HepG2 (cell line): ENCODE measurements at regions not wholly inside any gene's neighbourhood (a gene's known extent, or its start where the extent isn't known, plus 50 kb on each side); places are given as distances from the start of the nearest gene placed in this dataset.

Experiments
- ATAC-seq: fragments of 200-7000 bp; cut with Tn5 transposase; 3 replicates; pipeline ENCODE4 v1.9.1; 2020; ENCODE audit warnings: mild to moderate bottlenecking, moderate library complexity
- BruUV-seq: library from RNA; stranded (reverse); fragments of 400-500 nt; replicated peaks from 2 replicates; lab custom pipeline; 2021; lab: Mats Ljungman, UMichigan
- CTCF ChIA-PET: fragments of 300-600 bp; formaldehyde crosslinking; extraction: SDS; loops from one replicate; lab custom pipeline; 2021; ENCODE audit warnings: low total read pairs, inconsistent platforms, low intra/inter-chr PET ratio; lab: Yijun Ruan, JAX
- POLR2A ChIA-PET: fragments of 350-600 bp; sonication (Branson Sonifier 250); formaldehyde crosslinking; loops from one replicate; lab custom pipeline; 2020; ENCODE audit warnings: antibody characterized with exemption, inconsistent platforms; lab: Yijun Ruan, JAX
- DNase-seq: peaks from one replicate; pipeline ENCODE4 v3.0.0-alpha.2; 2015; ENCODE audit warnings: low spot score
- FAIRE-seq: peaks from 3 replicates; lab custom pipeline; 2011; peaks lifted over from hg19 to GRCh38; lab: Jason Lieb, UNC
- H2AFZ ChIP-seq: one replicate; pipeline ENCODE4 v1.6.1; 2011; ENCODE audit warnings: low read length, inconsistent platforms
- H3K27ac ChIP-seq: fragments of 300-600 bp; 3 replicates; pipeline ENCODE4 v1.8.0; 2011; ENCODE audit warnings: mixed run types, mild to moderate bottlenecking, mixed read lengths, low read length, inconsistent platforms; ENCODE audit not compliant: insufficient read depth; ENCODE audit errors: extremely low read length
- H3K27me3 ChIP-seq, 2 experiments: fragments of 200-600 bp in 1 of 2; 2 replicates in 1 of 2; 3 replicates in 1 of 2; pipeline versions ENCODE4 v1.6.0 to v1.8.0; 2011; ENCODE audit warnings: low read length in 2 of 2, mild to moderate bottlenecking in 2 of 2, moderate library complexity in 2 of 2, inconsistent platforms in 1 of 2; ENCODE audit not compliant: insufficient read depth in 2 of 2, control insufficient read depth in 1 of 2
- H3K36me3 ChIP-seq, 2 experiments: fragments of 200-600 bp in 1 of 2; replicated peaks in 1 of 2; 2 replicates in 1 of 2; 3 replicates in 1 of 2; pipeline versions ENCODE4 v1.5.1 to v1.8.0; 2011; ENCODE audit warnings: low read length in 2 of 2, inconsistent platforms in 1 of 2; ENCODE audit not compliant: insufficient read depth in 2 of 2, control insufficient read depth in 1 of 2
- H3K4me1 ChIP-seq: 2 replicates; pipeline ENCODE4 v1.5.1; 2012; ENCODE audit warnings: low read length, inconsistent platforms; ENCODE audit not compliant: insufficient read depth
- H3K4me2 ChIP-seq: 2 replicates; pipeline ENCODE4 v1.6.0; 2011; ENCODE audit warnings: low read depth, low read length, inconsistent platforms
- H3K4me3 ChIP-seq, 3 experiments: fragments of 200-600 bp in 1 of 3; sonication (generic), shearing (Covaris generic) in 1 of 3; replicated peaks in 1 of 3; 2 replicates each; pipeline ENCODE4 v1.5.1; 2011 to 2016; ENCODE audit warnings: low read length in 3 of 3, inconsistent platforms in 2 of 3, low read depth in 2 of 3, mild to moderate bottlenecking in 2 of 3, control low read depth in 1 of 3, mixed read lengths in 1 of 3; ENCODE audit not compliant: insufficient read depth in 1 of 3
- H3K79me2 ChIP-seq: one replicate; pipeline ENCODE4 v1.6.1; 2011; ENCODE audit warnings: low read length, inconsistent platforms; ENCODE audit not compliant: insufficient read depth
- H3K9ac ChIP-seq: 2 replicates; pipeline ENCODE4 v1.6.0; 2011; ENCODE audit warnings: mild to moderate bottlenecking, low read depth, low read length, inconsistent platforms; ENCODE audit not compliant: insufficient read depth
- H3K9me3 ChIP-seq: 2 replicates; pipeline ENCODE4 v1.5.1; 2012; ENCODE audit warnings: mild to moderate bottlenecking, low read length
- H4K20me1 ChIP-seq: 2 replicates; pipeline ENCODE4 v1.6.0; 2011; ENCODE audit warnings: inconsistent platforms, mild to moderate bottlenecking, low read length, moderate library complexity; ENCODE audit not compliant: insufficient read depth
- KLF15 ChIP-seq: sonication (generic); formaldehyde crosslinking; IDR thresholded peaks from 2 replicates; pipeline ENCODE4 v1.8.1; 2023; ENCODE audit warnings: borderline replicate concordance, mild to moderate bottlenecking, inconsistent platforms, missing genetic modification reagents, mixed read lengths
- NR2C2 ChIP-seq: sonication (generic); formaldehyde crosslinking; IDR thresholded peaks from 2 replicates; pipeline ENCODE4 v1.4.0; 2020; ENCODE audit warnings: missing genetic modification reagents, mild to moderate bottlenecking, moderate library complexity, borderline replicate concordance
- SALL2 ChIP-seq: sonication (generic); formaldehyde crosslinking; IDR thresholded peaks from 2 replicates; pipeline ENCODE4 v1.8.1; 2023; ENCODE audit warnings: mild to moderate bottlenecking, missing genetic modification reagents, inconsistent platforms
- ZFX ChIP-seq: sonication (generic); formaldehyde crosslinking; IDR thresholded peaks from 2 replicates; pipeline ENCODE4 v1.4.0; 2020; ENCODE audit warnings: mild to moderate bottlenecking, low read depth, missing genetic modification reagents, moderate library complexity
- ZNF160 ChIP-seq: sonication (generic); formaldehyde crosslinking; IDR thresholded peaks from 2 replicates; pipeline ENCODE4 v1.8.0; 2022; ENCODE audit warnings: mild to moderate bottlenecking, inconsistent platforms, missing genetic modification reagents
- ZNF282 ChIP-seq: fragments of 450-650 bp; IDR thresholded peaks from 2 replicates; pipeline ENCODE4 v1.6.1; 2018; ENCODE audit not compliant: partially characterized antibody
- ZNF331 ChIP-seq: sonication (generic); formaldehyde crosslinking; IDR thresholded peaks from 2 replicates; pipeline ENCODE4 v1.4.0; 2020; ENCODE audit warnings: missing genetic modification reagents
- ZNF598 ChIP-seq: sonication (generic); formaldehyde crosslinking; IDR thresholded peaks from 2 replicates; pipeline ENCODE4 v1.5.1; 2020; ENCODE audit warnings: mild to moderate bottlenecking, missing genetic modification reagents, borderline replicate concordance
- ZNF614 ChIP-seq: IDR thresholded peaks from 2 replicates; pipeline ENCODE4 v1.6.1; 2018; ENCODE audit warnings: missing biosample characterization, missing genetic modification reagents, inconsistent platforms, borderline replicate concordance
- ZNF775 ChIP-seq: sonication (generic); formaldehyde crosslinking; IDR thresholded peaks from 2 replicates; pipeline ENCODE4 v1.4.0; 2020; ENCODE audit warnings: missing genetic modification reagents, mild to moderate bottlenecking, moderate library complexity, borderline replicate concordance
- ZNF777 ChIP-seq: sonication (generic); formaldehyde crosslinking; IDR thresholded peaks from 2 replicates; pipeline ENCODE4 v1.4.0; 2020; ENCODE audit warnings: missing genetic modification reagents
- WGBS: methylation state at CpG from one replicate; pipeline ENCODE4 v1.1.6; 2017; ENCODE audit warnings: low lambda C conversion rate; 5-methylcytosine and 5-hydroxymethylcytosine counted together
- in situ Hi-C: cut with HindIII; loops from 2 replicates; pipeline ENCODE4 v1.10.0; 2017; ENCODE audit warnings: low pct_unique_long_range_greater_than_20kb; ENCODE audit not compliant: extremely low pct_ligation_motif_present
- intact Hi-C: fragments of 100-400 bp; cut with micrococcal nuclease; formaldehyde crosslinking; loops from one replicate; pipeline ENCODE4 v1.10.0; 2022; ENCODE audit not compliant: unreplicated experiment
- TF ChIP-seq, protein P1 (sequence below): sonication (generic); formaldehyde crosslinking; IDR thresholded peaks from 2 replicates; pipeline ENCODE4 v1.9.0; 2021; ENCODE audit warnings: missing genetic modification reagents, borderline replicate concordance
- TF ChIP-seq, protein P2 (sequence below): sonication (generic); formaldehyde crosslinking; IDR thresholded peaks from 2 replicates; pipeline ENCODE4 v1.4.0; 2020; ENCODE audit warnings: missing genetic modification reagents, borderline replicate concordance
- TF ChIP-seq, protein P3 (sequence below): sonication (generic); formaldehyde crosslinking; IDR thresholded peaks from 2 replicates; pipeline ENCODE4 v1.8.0; 2022; ENCODE audit warnings: missing genetic modification reagents, mild to moderate bottlenecking, moderate library complexity, borderline replicate concordance

DNA sequence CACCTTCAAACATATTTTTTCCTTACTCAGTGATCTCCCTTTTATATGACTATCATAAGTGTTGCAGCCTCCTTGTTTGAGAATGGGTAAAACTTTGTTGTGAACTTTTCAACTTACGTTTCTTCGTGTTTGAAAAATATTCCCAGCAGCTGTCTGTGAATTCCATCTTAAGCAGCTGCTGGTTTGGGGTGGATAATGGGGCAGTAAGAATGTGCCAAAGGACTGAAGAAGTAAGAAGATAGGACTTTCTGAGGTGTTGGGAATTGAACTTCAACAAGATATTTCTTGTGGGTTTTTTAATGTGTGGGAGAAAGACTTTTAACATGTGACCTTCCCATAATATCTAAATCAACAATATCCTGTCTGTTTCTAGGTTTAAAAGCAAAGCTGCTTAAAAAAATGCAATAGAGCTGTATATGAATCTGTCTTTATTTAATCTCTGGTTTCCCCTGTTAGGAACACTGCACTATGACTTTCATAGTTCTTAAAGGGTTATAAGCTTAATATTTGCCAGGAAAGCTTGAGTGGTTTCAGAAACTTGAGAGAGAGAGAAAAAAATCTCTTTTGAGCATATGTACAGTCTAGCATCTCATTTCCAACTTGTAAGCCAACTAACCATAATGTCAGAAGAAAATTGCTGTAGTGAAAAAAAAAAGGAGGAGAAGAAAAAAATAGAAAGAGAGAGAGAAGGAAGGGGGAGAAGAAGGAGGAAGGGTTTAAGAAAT, 1659.2 kb upstream of the FLRT2 start:
- H3K4me2 ChIP-seq: no peak overlapping the region
- 3% methylated on average over 2 of the region's 2 CpGs for WGBS
- no peak overlapping the region for H3K9ac ChIP-seq
- peaks cover 89% of the 10 kb centered on the region for H3K9me3 ChIP-seq
- in situ Hi-C loops: no loop called here
- intact Hi-C loops: no loop called here
- BruUV-seq: no TSS peak
- no peak overlapping the region for H3K27ac ChIP-seq
- H4K20me1 ChIP-seq: no peaks in the 10 kb centered on the region
- ChIA-PET CTCF (no interaction called here), POLR2A (no interaction called here)
- no peak for FAIRE-seq
- H3K79me2 ChIP-seq: no peaks in the 10 kb centered on the region
- no peak overlapping the region for H3K4me3 ChIP-seq
- H3K4me1 ChIP-seq: no peaks in the 10 kb centered on the region
- no peak for ATAC-seq
- H3K36me3 ChIP-seq: no peaks in the 10 kb centered on the region
- no peak for DNase-seq
- H2AFZ ChIP-seq: no peak overlapping the region
- TF ChIP-seq ZNF331 (CRISPR knock-in tag): no peak
- TF ChIP-seq, protein P1, sequence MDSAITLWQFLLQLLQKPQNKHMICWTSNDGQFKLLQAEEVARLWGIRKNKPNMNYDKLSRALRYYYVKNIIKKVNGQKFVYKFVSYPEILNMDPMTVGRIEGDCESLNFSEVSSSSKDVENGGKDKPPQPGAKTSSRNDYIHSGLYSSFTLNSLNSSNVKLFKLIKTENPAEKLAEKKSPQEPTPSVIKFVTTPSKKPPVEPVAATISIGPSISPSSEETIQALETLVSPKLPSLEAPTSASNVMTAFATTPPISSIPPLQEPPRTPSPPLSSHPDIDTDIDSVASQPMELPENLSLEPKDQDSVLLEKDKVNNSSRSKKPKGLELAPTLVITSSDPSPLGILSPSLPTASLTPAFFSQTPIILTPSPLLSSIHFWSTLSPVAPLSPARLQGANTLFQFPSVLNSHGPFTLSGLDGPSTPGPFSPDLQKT: no peak
- TF ChIP-seq NR2C2 (CRISPR knock-in tag): no peak
- H3K27me3 ChIP-seq: no peaks in the 10 kb centered on the region

DNA sequence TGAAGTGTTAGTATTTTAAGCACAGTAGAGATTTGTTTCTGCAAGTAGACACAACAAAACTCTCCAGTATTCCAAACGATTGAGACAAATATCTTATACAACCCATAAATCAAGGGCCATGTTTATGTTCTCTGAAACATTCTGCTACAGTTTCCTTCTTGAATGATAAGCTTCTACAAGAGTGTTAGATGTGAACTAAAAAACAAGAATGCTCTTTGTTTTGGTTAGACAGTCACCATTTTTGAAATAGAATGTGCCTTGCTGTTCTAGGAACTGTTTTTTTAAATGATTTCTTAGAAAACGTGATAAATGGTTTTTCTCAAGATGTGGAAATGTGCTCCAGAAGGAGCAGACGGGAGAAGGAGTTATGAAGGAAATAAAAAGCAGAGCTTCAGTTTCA, 1656.3 kb upstream of the FLRT2 start:
- H3K9me3 ChIP-seq: peaks cover 85% of the 10 kb centered on the region
- H3K4me1 ChIP-seq: no peaks in the 10 kb centered on the region
- intact Hi-C loops (no loop called here), in situ Hi-C loops (no loop called here)
- H3K27me3 ChIP-seq: no peaks in the 10 kb centered on the region
- H3K9ac ChIP-seq: no peak overlapping the region
- H3K4me2 ChIP-seq: no peak overlapping the region
- CTCF ChIA-PET: no interaction called here
- WGBS: 0% methylated on average over 3 of the region's 3 CpGs
- H3K4me3 ChIP-seq: no peak overlapping the region
- FAIRE-seq: no peak
- H3K27ac ChIP-seq: no peak overlapping the region
- H4K20me1 ChIP-seq: no peaks in the 10 kb centered on the region
- no peaks in the 10 kb centered on the region for H3K79me2 ChIP-seq
- DNase-seq: no peak
- H2AFZ ChIP-seq: no peak overlapping the region
- ATAC-seq: no peak
- POLR2A ChIA-PET: no interaction called here
- H3K36me3 ChIP-seq: no peaks in the 10 kb centered on the region
- BruUV-seq: no TSS peak
- TF ChIP-seq, protein P2, sequence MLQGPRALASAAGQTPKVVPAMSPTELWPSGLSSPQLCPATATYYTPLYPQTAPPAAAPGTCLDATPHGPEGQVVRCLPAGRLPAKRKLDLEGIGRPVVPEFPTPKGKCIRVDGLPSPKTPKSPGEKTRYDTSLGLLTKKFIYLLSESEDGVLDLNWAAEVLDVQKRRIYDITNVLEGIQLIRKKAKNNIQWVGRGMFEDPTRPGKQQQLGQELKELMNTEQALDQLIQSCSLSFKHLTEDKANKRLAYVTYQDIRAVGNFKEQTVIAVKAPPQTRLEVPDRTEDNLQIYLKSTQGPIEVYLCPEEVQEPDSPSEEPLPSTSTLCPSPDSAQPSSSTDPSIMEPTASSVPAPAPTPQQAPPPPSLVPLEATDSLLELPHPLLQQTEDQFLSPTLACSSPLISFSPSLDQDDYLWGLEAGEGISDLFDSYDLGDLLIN (CRISPR knock-in tag): no peak
- TF ChIP-seq ZFX (no peak), ZNF614 (CRISPR knock-in tag) (no peak), KLF15 (CRISPR knock-in tag) (no peak), ZNF160 (CRISPR knock-in tag) (no peak), SALL2 (CRISPR knock-in tag) (no peak), ZNF777 (CRISPR knock-in tag) (no peak), ZNF282 (no peak), ZNF775 (CRISPR knock-in tag) (no peak), ZNF598 (CRISPR knock-in tag) (no peak)
- TF ChIP-seq, protein P3, sequence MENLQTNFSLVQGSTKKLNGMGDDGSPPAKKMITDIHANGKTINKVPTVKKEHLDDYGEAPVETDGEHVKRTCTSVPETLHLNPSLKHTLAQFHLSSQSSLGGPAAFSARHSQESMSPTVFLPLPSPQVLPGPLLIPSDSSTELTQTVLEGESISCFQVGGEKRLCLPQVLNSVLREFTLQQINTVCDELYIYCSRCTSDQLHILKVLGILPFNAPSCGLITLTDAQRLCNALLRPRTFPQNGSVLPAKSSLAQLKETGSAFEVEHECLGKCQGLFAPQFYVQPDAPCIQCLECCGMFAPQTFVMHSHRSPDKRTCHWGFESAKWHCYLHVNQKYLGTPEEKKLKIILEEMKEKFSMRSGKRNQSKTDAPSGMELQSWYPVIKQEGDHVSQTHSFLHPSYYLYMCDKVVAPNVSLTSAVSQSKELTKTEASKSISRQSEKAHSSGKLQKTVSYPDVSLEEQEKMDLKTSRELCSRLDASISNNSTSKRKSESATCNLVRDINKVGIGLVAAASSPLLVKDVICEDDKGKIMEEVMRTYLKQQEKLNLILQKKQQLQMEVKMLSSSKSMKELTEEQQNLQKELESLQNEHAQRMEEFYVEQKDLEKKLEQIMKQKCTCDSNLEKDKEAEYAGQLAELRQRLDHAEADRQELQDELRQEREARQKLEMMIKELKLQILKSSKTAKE: no peak
